GM12865 (cell line): ENCODE measurements at regions not wholly inside any gene's neighbourhood (a gene's known extent, or its start where the extent isn't known, plus 50 kb on each side); places are given as distances from the start of the nearest gene placed in this dataset.
"Not testable (repeated sequence)": the region's sequence is repeated elsewhere in the genome, so short reads cannot be mapped to it uniquely, and the experiment has no call there.

Experiments
- DNase-seq: peaks from one replicate; pipeline ENCODE4 v3.0.0; 2010; ENCODE audit warnings: low read depth
- H3K4me3 ChIP-seq: 2 replicates; pipeline ENCODE4 v1.5.1; 2011; ENCODE audit warnings: mild to moderate bottlenecking, low read depth, low read length, control low read depth
- CTCF ChIP-seq: IDR thresholded peaks from 2 replicates; pipeline ENCODE4 v1.5.1; 2011; ENCODE audit warnings: low read length, control low read depth, low read depth, inconsistent platforms; ENCODE audit not compliant: insufficient read depth; ENCODE audit errors: missing control alignments

- no peak for DNase-seq
- TF ChIP-seq CTCF, result no peak
- H3K4me3 ChIP-seq, result no peak overlapping the region
Observed at GRCh38 chr2:145750612-145751011, 1230.7 kb upstream of the ZEB2 start.

GRCh38 chr2:145750144-145750543 is 1230.2 kb upstream of the ZEB2 start:
- no peak overlapping the region for H3K4me3 ChIP-seq
- DNase-seq, result no peak
- TF ChIP-seq CTCF, result no peak

GRCh38 chr2:145749556-145749955 is 1229.6 kb upstream of the ZEB2 start:
- TF ChIP-seq CTCF, result no peak
- no peak overlapping the region for H3K4me3 ChIP-seq
- DNase-seq, result no peak

GRCh38 chr2:145748927-145749326 is 1229.0 kb upstream of the ZEB2 start:
- no peak overlapping the region for H3K4me3 ChIP-seq
- peak; percentile 44 for DNase-seq
- no peak for TF ChIP-seq CTCF

GRCh38 chr2:145747715-145748114 is 1227.8 kb upstream of the ZEB2 start:
- TF ChIP-seq CTCF, result no peak
- no peak for DNase-seq
- H3K4me3 ChIP-seq, result no peak overlapping the region

- H3K4me3 ChIP-seq, DNase-seq: not testable (repeated sequence)
Observed at GRCh38 chr2:145745387-145745721, 1225.4 kb upstream of the ZEB2 start.

- H3K4me3 ChIP-seq, result no peak overlapping the region
- peak; percentile 35 for DNase-seq
- TF ChIP-seq CTCF, result no peak
Observed at GRCh38 chr2:145744541-145745386, 1224.8 kb upstream of the ZEB2 start.

GRCh38 chr2:145743011-145743410 is 1223.1 kb upstream of the ZEB2 start:
- no peak for DNase-seq
- H3K4me3 ChIP-seq, result no peak overlapping the region
- TF ChIP-seq CTCF, result no peak
